ENCODE measurements at regions not wholly inside any gene's neighbourhood (a gene's known extent, or its start where the extent isn't known, plus 50 kb on each side); places are given as distances from the start of the nearest gene placed in this dataset.

- DNase-seq (ENCODE audit: low read depth in 1 of 2, low spot score in 2 of 2) (no peak), FAIRE-seq (no peak)
- Histone ChIP-seq H3K14ac (ENCODE audit: insufficient read length) (no peak overlapping the region), H3K27me3 (replicated peaks in 1 of 4; ENCODE audit: control insufficient read depth in 3 of 4, extremely low read depth in 1 of 4, insufficient read depth in 3 of 4, low read length in 3 of 4) (no peaks in the 10 kb centered on the region), H2AK5ac (ENCODE audit: low read depth, low read length) (no peak overlapping the region), H3K4me1 (replicated peaks in 1 of 4; ENCODE audit: control insufficient read depth in 3 of 4, insufficient read depth in 4 of 4, low read length in 3 of 4) (no peaks in the 10 kb centered on the region), H3K23ac (ENCODE audit: insufficient read length) (no peak overlapping the region), H3K56ac (replicated peaks; ENCODE audit: insufficient read length, low read depth, low read length) (no peak overlapping the region), H4K8ac (ENCODE audit: extremely low read depth, insufficient read depth, low read length) (no peak overlapping the region), H3K9me3 (ENCODE audit: insufficient read depth in 2 of 2, low read depth in 1 of 2, low read length in 1 of 2) (0 out of 4 replicates have a peak, but pooled peaks cover 0 to 3% of the 10 kb centered on the region in 2 experiments), H3K79me2 (ENCODE audit: control insufficient read depth in 1 of 2, insufficient read depth in 2 of 2, low read length in 2 of 2) (no peaks in the 10 kb centered on the region), H2BK12ac (ENCODE audit: low read depth, low read length) (no peak overlapping the region), H2BK5ac (ENCODE audit: low read depth, low read length) (no peak overlapping the region), H3K4ac (replicated peaks; ENCODE audit: insufficient read length, low read depth, low read length) (no peak overlapping the region), H3K4me3 (ENCODE audit: extremely low read depth in 1 of 4, insufficient read depth in 2 of 4, low read depth in 3 of 4, low read length in 4 of 4) (no peak overlapping the region), H4K91ac (replicated peaks; ENCODE audit: insufficient read length, low read length) (no peak overlapping the region), H3K36me3 (ENCODE audit: control insufficient read depth in 2 of 4, insufficient read depth in 4 of 4, low read length in 3 of 4) (no peaks in the 10 kb centered on the region), H4K20me1 (replicated peaks in 1 of 2; ENCODE audit: control insufficient read depth in 1 of 2, insufficient read depth in 2 of 2, low read length in 2 of 2) (no peaks in the 10 kb centered on the region), H3K9ac (replicated peaks in 1 of 4; ENCODE audit: extremely low read depth in 1 of 4, low read depth in 3 of 4, low read length in 3 of 4) (no peak overlapping the region), H3K23me2 (ENCODE audit: low read depth, low read length) (no peaks in the 10 kb centered on the region), H2AFZ (ENCODE audit: low read length) (no peak overlapping the region), H3K4me2 (ENCODE audit: insufficient read depth in 1 of 2, low read depth in 2 of 2, low read length in 2 of 2) (no peak overlapping the region), H4K5ac (ENCODE audit: insufficient read length, low read depth, low read length) (no peak overlapping the region), H2BK120ac (replicated peaks; ENCODE audit: low read depth, low read length) (no peak overlapping the region), H3K18ac (ENCODE audit: extremely low read depth, low read length) (no peak overlapping the region), H2BK20ac (ENCODE audit: low read length) (no peak overlapping the region), H3K27ac (ENCODE audit: low read depth, low read length) (no peak overlapping the region), H2BK15ac (ENCODE audit: low read length) (no peak overlapping the region), H3K79me1 (ENCODE audit: low read depth, low read length) (no peaks in the 10 kb centered on the region)
- POLR2A ChIA-PET (ENCODE audit: partially characterized antibody) = no interaction called here
- no peak for TF ChIP-seq PHF8 (conservative IDR thresholded peaks at IDR 0.05; ENCODE audit: low read depth, low read length)
- TF ChIP-seq, protein P1, sequence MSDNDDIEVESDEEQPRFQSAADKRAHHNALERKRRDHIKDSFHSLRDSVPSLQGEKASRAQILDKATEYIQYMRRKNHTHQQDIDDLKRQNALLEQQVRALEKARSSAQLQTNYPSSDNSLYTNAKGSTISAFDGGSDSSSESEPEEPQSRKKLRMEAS (IDR thresholded peaks at IDR 0.05) = no peak
- no peak for TF ChIP-seq MAFK (IDR thresholded peaks at IDR 0.05; ENCODE audit: low read depth, low read length)
- no peak for TF ChIP-seq JUND (IDR thresholded peaks at IDR 0.05; ENCODE audit: low read length)
- TF ChIP-seq, protein P2, sequence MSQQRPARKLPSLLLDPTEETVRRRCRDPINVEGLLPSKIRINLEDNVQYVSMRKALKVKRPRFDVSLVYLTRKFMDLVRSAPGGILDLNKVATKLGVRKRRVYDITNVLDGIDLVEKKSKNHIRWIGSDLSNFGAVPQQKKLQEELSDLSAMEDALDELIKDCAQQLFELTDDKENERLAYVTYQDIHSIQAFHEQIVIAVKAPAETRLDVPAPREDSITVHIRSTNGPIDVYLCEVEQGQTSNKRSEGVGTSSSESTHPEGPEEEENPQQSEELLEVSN (IDR thresholded peaks at IDR 0.05) = no peak
- no peak for TF ChIP-seq SAP30 (IDR thresholded peaks at IDR 0.05; ENCODE audit: insufficient read depth, insufficient replicate concordance, low read length)
- TF ChIP-seq YY1 (IDR thresholded peaks at IDR 0.05; ENCODE audit: low read depth, low read length) = no peak
- no peak for TF ChIP-seq CHD2 (IDR thresholded peaks at IDR 0.05; ENCODE audit: low read length)
- TF ChIP-seq CHD1 (IDR thresholded peaks at IDR 0.05; ENCODE audit: low read depth, low read length) = no peak
- no peak for TF ChIP-seq HDAC6 (IDR thresholded peaks at IDR 0.05; ENCODE audit: low read depth, low read length)
- no peak for TF ChIP-seq ATF3 (IDR thresholded peaks at IDR 0.05; ENCODE audit: insufficient read depth, low read depth, low read length)
- no peak for TF ChIP-seq RBBP5 (IDR thresholded peaks at IDR 0.05; ENCODE audit: borderline replicate concordance, low read depth, low read length)
- CTCF ChIA-PET (ENCODE audit: partially characterized antibody) = no interaction called here
- 100% methylated on average over 2 of the region's 2 CpGs; no CpG with 5 or more reads in 1 of the 2 experiments for WGBS, 2 experiments (ENCODE audit: extremely low coverage in 1 of 2, insufficient coverage in 1 of 2, insufficient read length in 1 of 2, insufficient replicate concordance in 2 of 2, low coverage in 1 of 2, low lambda C conversion rate in 2 of 2, missing lambda C conversion rate in 1 of 2)
Measured at GRCh38 chrX:138995458-138995857, 283.9 kb upstream of the FGF13 start.
